ENCODE measurements at regions not wholly inside any gene's neighbourhood (a gene's known extent, or its start where the extent isn't known, plus 50 kb on each side); places are given as distances from the start of the nearest gene placed in this dataset.
"Not testable (repeated sequence)": the region's sequence is repeated elsewhere in the genome, so short reads cannot be mapped to it uniquely, and the experiment has no call there.

- TF ChIP-seq PRRX2 (CRISPR knock-in tag; IDR thresholded peaks at IDR 0.05): no peak
- TF ChIP-seq RORB (CRISPR knock-in tag; IDR thresholded peaks at IDR 0.05): no peak
- no peak for TF ChIP-seq NR1H2 (CRISPR knock-in tag; IDR thresholded peaks at IDR 0.05)
Observed at GRCh38 chr1:5768014-5768413, 224.2 kb downstream of the NPHP4 start (continued).

GRCh38 chr1:5766996-5767395 is 225.2 kb downstream of the NPHP4 start:
- H3K27me3 Mint-ChIP-seq (ENCODE audit: low read depth); ATAC-seq; H3K36me3 Mint-ChIP-seq; POLR2A ChIA-PET: not testable (repeated sequence)
- peak overlapping the region; percentile 97 for H3K27ac Mint-ChIP-seq
- TF ChIP-seq TEAD1 (CRISPR knock-in tag; IDR thresholded peaks at IDR 0.05) (peak; percentile 90; the same call in 1 of the 2 replicates), TEAD4 (CRISPR knock-in tag; IDR thresholded peaks at IDR 0.05) (0 out of 2 replicates have a peak, but pooled peaks have one; percentile 59), USF1 (CRISPR knock-in tag; IDR thresholded peaks at IDR 0.05) (peak; percentile 64; the same call in 1 of the 2 replicates), USF2 (CRISPR knock-in tag; IDR thresholded peaks at IDR 0.05) (peak; percentile 69), MAX (CRISPR knock-in tag; IDR thresholded peaks at IDR 0.05) (peak; percentile 48; the same call in 1 of the 2 replicates)
- H3K4me1 Mint-ChIP-seq: peaks cover 59% of the 10 kb centered on the region
- H3K4me3 Mint-ChIP-seq: peak overlapping the region; percentile 47; the same call in 1 of the 2 replicates
- H3K9me3 Mint-ChIP-seq: peaks cover 15% of the 10 kb centered on the region
- peak; percentile 71 for DNase-seq (ENCODE audit: low spot score)
- CTCF ChIA-PET: interaction anchor here (1.2 to 2.4 kb wide), 2 partner anchors 21 to 47 kb away, joined by 3 to 25 read pairs; no protein-coding TSS in a partner anchor

- H3K27me3 Mint-ChIP-seq (ENCODE audit: low read depth): no peaks in the 10 kb centered on the region; the same call in 1 of the 2 replicates
- ATAC-seq: peak; percentile 8; the same call in 1 of the 2 replicates
- H3K4me1 Mint-ChIP-seq: peaks cover 57% of the 10 kb centered on the region
- peak overlapping the region; percentile 47; the same call in 1 of the 2 replicates for H3K4me3 Mint-ChIP-seq
- POLR2A ChIA-PET: no interaction called here
- CTCF ChIA-PET: interaction anchor here (0.9 to 2.9 kb wide), 4 partner anchors 14 to 439 kb away, joined by 3 to 33 read pairs (median 4); no protein-coding TSS in a partner anchor
- H3K9me3 Mint-ChIP-seq: peaks cover 22% of the 10 kb centered on the region
- H3K27ac Mint-ChIP-seq: peak overlapping the region; percentile 97
- TF ChIP-seq MXD4 (CRISPR knock-in tag; IDR thresholded peaks at IDR 0.05; ENCODE audit: borderline replicate concordance): no peak
- no peak for TF ChIP-seq ERG (CRISPR knock-in tag; IDR thresholded peaks at IDR 0.05)
- TF ChIP-seq MYBL2 (CRISPR knock-in tag; IDR thresholded peaks at IDR 0.05): no peak
- no peak for TF ChIP-seq SMAD4 (CRISPR knock-in tag; IDR thresholded peaks at IDR 0.05)
- no peak for TF ChIP-seq ZNF416 (CRISPR knock-in tag; IDR thresholded peaks at IDR 0.05)
- TF ChIP-seq CREM (CRISPR knock-in tag; IDR thresholded peaks at IDR 0.05): no peak
- TF ChIP-seq AR (CRISPR knock-in tag; IDR thresholded peaks at IDR 0.05): no peak
- no peak for TF ChIP-seq ZNF532 (CRISPR knock-in tag; IDR thresholded peaks at IDR 0.05; ENCODE audit: borderline replicate concordance)
- TF ChIP-seq EMX1 (CRISPR knock-in tag; IDR thresholded peaks at IDR 0.05): no peak
- no peak for TF ChIP-seq RORB (CRISPR knock-in tag; IDR thresholded peaks at IDR 0.05)
- TF ChIP-seq RELA (CRISPR knock-in tag; IDR thresholded peaks at IDR 0.05; ENCODE audit: borderline replicate concordance): no peak
- peaks cover 12% of the 10 kb centered on the region for H3K36me3 Mint-ChIP-seq
- no peak for DNase-seq (ENCODE audit: low spot score)
Observed at GRCh38 chr1:5765997-5766913, 226.0 kb downstream of the NPHP4 start.

Measured in WTC11 (cell line).